GM21423 (cell line): ENCODE measurements at regions not wholly inside any gene's neighbourhood (a gene's known extent, or its start where the extent isn't known, plus 50 kb on each side); places are given as distances from the start of the nearest gene placed in this dataset.
"Not testable (repeated sequence)": the region's sequence is repeated elsewhere in the genome, so short reads cannot be mapped to it uniquely, and the experiment has no call there.

Experiments used
- ATAC-seq: cut with Tn5 transposase; IDR thresholded peaks from one replicate; pipeline ENCODE4 v1.9.1; 2021; ENCODE audit warnings: mild to moderate bottlenecking, moderate library complexity; ENCODE audit not compliant: unreplicated experiment

DNA sequence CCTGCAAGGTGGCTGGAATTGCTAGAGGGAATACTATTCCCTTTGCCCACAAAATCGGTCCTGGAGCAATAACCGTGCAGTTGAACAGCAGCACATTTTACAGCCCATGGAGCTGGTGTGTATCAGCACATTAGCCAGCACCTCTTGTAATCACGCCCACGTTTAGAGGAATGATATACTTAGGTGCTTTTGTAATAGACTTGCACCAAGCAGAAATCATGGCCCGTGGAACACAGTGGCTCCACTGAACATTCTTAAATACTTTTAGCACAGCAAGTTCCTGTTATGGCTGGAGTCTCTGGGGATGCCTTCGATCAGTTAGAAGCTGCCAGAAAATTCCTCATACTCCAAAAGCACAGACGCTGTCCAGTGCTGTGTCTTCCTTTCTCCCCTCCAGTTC lies 218.1 kb upstream of the FAM78B start:
- ATAC-seq: no peak

DNA sequence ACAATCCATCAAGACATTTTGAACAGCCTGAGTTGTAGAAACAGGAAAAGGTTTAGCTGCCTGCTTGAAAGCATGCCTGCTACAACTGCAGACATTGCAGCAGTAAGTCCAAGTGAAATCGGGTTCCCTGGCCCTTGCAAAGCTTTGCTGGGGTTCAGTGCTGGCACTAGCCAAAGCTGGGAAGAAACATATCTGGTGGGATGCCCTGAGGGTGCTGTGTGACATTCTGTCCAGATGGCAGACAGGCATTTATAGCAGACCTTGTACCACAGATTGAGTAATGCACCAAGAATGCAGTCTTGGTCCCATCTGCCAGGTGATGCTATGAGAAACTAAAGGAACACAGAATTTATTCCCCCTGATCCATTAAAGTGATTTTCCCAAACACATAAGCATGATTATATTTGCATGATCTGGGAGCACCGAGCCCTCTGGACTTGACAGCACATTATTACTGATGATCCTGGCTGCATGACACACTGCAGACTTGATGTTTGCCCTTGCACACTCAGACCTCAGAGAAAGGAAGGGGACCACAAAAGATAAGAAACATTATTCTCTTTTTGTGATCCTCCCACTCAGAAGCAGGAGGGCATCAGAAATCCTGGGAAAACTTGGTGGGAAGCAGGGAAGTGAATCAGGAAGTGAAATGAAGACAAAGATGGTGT lies 223.7 kb upstream of the FAM78B start:
- ATAC-seq: no peak

DNA sequence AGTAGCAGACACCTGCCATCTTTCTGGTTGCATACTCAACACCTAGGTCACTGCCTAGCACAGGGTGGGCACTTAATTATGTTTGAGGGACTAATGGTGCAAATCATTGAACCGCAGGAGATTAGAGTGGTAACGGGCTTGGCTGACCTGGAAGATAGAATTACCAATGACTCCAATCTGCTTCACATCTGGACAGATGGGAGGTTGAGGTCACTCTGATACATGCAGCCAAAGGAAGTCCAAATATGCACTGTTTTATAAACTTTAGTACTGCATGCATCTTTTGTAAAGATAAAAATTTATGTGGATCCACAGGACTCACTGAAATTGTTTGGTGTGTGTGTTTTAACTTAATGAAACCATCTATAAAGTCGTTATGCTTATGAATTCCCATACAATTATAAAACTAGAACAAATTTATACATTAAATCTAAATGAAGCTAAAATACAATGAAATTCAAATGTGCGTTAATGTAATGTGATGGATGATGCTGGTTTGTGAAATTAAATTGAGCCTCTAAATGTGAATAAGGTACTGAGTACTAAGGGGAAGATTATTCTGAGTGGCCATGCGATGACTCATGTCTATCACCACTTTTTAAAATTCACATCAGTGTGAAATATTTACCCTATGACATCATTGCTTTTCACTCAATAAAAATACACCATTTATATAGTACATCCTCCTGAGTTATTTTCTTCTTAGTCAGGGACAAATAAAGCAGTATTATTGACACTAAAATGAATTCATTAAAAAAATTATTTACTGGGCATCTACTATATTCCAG lies 224.7 kb upstream of the FAM78B start:
- ATAC-seq: no peak

DNA sequence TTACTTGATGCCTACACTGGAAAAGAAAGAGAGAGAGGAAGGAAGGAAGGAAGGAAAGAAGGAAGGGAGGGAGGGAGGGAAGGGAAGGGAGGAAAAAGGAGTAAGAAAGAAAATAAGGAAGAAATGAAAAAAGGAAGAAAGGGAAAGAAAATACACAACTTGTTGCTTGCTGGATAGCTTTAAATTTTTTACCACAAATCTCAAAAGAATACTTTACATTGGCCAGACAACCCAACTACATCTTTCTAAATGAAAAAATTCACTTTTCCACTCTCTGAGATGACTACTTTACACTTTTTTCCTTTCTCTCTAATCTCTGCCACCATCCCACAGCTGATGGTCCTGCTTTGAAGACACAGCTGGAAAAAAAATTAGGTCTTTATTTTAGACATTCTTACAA lies 228.9 kb upstream of the FAM78B start:
- no peak for ATAC-seq

DNA sequence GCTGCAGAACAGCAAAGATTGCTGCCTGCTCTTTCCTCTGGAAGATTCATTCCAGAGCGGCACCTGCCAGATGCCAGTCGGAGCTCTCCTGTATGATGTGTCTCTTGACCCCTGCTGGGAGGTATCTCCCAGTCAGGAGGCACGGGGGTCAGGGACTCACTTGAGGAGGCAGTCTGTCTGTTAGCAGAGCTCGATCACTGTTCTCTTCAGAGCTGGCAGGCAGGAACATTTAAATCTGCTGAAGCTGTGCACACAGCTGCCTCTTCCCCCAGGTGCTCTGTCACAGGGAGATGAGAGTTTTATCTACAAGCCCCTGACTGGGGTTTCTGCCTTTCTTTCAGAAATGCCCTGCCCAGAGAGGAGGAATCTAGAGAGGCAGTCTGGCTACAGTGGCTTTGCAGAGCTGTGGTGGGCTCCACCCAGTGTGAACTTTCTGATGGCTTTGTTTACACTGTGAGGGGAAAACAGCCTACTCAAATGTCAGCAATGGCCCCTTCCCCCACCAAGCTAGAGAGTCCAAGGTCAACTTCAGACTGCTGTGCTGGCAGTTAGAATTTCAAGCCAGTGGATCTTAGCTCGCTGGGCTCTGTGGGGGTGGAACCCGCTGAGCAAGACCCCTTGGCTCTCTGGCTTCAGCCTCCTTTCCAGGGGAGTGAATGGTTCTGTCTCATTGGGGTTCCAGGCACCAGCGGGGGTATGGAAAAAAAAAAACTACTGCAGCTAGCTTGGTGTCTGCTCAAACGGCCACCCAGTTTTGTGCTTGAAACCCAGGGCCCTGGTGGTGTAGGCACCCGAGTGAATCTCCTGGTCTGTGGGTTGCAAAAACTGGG lies 242.7 kb upstream of the FAM78B start:
- not testable (repeated sequence) for ATAC-seq

DNA sequence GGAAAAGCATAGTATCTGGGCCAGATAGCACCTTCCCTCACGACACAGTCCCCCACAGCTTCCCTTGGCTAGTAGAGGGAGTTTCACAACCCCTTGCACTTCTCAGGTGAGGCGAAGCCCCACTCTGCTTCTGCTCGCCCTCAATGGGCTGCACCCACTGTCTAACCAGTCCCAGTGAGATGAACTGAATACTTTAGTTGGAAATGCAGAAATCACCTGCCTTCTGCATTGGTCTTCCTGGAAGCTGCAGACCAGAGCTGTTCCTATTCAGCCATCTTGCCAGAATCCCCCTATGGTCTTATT lies 243.2 kb upstream of the FAM78B start:
- no peak for ATAC-seq

DNA sequence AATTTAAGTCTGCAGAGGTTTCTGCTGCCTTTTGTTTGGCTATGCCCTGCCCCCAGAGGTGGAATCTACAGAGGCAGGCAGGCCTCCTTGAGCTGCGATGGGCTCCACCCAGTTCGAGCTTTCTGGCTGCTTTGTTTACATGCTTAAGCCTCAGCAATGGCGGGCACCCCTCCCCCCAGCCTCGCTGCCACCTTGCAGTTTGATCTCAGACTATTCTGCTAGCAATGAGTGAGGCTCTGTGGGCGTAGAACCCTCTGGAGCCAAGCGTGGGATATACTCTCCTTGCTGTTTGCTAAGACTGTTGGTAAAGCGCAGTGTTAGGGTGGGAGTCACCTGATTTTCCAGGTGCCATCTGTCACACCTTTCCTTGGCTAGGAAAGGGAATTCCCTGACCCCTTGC lies 250.0 kb upstream of the FAM78B start:
- ATAC-seq: not testable (repeated sequence)

DNA sequence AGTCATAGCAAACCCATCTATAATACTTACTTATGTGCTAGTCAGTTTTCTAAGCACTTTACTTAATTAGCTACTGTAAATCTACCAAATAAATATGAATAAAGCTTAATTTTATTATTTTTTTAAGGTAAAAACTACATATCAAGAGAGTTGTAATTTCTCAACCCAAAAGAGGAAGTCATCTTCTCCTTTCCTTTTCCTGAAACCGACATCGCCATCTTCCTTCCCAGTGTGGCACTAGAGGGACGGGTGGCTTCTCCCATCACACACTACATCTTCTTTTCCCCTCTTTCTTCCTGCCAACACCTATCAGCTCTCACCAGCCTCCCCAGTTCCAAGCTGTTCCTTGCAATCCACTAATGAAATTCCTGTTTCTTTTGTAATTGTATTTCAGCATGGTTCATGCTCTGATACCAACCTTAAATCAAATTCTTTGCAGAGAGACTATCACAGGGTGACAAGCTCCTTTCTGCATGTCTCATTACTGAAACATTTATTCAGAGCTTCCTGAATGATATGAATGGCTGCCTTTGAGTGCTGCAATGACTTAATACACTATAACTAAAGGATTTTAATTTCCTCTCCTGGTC lies 251.6 kb upstream of the FAM78B start:
- ATAC-seq: no peak

DNA sequence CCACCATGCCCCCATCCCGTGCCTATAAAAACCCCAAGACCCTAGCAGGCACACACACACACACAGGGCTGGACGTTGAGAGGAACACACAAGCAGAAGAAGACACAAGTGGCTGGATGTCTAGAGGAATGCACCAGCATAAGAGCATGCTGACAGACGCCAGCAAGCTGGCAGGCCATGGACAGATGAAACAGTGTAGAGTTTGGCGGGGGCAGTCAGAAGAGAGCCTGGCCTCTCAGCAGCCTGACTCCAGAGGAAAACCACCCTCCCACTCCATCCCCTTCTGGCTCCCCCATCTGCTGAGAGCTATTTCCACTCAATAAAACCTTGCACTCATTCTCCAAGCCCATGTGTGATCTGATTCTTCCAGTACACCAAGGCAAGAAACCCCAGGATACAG lies 255.8 kb upstream of the FAM78B start:
- ATAC-seq: not testable (repeated sequence)

DNA sequence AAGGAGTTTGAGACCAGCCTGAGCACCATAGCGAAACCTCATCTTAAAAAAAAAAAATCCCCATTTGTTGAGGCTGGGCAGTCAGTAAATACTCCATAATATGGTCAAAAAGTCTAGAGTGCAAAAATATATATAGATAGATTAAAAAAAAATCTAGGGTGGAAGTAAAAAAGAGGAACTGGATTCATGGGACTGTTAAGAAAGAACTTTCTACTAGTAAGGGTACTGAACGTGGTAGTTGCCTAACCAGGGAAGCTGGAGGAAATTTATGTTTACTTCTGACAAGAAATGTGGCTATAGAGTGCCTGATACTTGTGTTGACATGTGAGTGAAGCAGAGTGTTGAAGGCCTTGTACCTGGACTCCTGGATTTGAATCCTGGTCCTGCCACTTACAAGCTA lies 265.9 kb upstream of the FAM78B start:
- ATAC-seq: no peak

DNA sequence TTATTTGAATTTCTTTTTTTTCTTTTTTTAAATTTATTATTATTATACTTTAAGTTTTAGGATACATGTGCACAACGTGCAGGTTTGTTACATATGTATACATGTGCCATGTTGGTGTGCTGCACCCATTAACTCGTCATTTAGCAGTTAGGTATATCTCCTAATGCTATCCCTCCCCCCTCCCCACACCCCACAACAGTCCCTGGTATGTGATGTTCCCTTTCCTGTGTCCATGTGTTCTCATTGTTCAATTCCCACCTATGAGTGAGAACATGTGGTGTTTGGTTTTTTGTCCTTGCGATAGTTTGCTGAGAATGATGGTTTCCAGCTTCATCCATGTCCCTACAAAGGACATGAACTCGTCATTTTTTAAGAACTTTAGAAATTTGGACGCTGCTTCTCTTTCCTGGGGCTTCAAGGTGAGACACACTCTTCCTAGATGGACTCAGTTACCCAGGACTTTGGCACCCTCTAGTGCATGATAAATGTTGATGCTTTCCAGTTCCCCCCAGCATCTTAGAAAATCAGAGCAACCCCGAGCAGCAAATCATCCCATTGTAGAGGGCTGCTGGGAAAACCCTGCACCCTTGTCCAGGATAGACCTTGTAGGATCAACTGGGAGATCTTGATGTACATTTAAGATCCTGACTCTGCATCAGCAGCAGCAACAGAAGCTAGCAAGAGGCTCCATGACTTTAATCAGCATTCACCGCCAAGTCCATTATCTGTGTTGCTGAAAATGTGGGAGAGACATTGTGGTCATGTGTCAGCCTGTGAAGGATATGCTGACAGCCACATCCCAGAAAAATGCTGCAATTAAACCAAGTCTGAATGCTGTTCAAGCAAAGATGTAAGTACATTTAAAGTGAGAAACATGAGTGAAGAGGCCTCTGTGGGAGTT lies 266.9 kb upstream of the FAM78B start:
- ATAC-seq: not testable (repeated sequence)

DNA sequence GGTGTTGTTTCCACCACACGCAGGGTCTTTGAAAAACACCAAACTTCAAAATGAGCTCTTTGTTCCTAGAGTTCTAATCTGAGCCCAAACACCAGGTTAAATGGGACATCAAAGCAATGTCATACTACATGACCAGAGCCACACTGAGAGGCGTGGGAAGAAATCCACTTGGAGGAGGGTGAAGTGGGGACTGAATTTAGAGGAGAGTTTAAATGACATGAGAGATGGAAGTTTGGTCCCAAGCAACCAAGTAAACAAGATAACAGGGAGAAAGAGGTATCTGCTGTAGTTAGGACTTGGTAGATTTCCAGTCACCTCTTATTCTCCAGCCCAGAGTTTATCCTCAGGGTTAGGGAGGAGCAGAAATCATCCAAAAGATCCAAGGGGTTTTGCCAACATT lies 290.9 kb upstream of the FAM78B start:
- no peak for ATAC-seq

DNA sequence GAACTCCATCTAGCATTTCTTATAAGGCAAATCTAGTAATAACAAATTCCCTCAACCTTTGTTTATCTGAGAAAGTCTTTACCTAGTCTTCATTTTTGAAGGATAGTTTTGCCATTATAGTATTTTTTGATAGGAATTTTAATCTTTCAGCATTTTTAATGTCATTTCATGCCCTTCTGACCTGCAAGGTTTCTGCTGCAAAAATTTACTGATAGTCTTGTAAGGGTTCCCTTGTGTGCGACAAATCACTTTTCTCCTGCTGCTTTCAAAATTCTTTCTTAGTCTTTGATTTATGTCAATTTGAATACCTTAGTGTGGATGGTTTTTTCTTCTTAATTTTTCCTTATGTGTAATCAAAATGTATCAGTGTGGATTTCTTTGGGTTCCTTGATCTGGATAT lies 297.5 kb upstream of the FAM78B start:
- no peak for ATAC-seq

DNA sequence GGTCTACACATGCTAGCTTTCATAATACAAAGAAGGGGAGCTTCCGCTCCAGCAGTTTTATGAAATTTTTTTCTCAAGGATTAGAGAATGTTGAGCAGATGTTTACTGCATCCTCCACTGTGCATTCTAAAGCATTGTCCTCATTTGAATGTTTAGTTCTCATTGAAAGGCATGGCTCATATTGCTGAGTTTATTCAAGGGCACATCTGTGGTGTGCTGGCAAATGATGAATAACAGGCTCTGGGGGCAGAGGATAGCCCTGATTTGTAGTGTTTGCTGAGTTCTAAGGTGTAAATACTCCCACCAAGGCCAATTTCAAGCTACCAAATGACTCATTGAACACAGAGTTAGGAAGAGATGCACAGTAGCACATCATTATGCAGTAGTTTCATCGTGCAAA lies 303.2 kb upstream of the FAM78B start:
- no peak for ATAC-seq

DNA sequence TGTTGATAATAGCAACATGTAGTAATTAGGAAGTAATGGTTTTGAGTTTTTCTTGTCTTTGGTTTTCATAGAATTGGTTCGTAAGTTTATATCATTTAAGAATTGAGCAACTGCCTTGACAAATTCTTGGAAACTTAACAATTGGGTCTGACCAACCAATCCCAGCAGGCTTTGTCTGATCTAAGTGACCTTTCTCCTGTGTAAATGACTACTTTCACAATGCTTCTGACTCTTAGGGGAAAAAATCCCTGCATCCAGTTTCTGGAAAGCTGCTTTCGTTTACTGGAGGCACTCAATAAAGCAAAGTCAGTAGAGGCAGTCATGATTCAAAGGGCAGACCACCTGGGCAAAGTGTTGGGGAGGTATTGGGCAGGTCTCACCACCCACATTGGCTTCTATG lies 303.6 kb upstream of the FAM78B start:
- no peak for ATAC-seq

DNA sequence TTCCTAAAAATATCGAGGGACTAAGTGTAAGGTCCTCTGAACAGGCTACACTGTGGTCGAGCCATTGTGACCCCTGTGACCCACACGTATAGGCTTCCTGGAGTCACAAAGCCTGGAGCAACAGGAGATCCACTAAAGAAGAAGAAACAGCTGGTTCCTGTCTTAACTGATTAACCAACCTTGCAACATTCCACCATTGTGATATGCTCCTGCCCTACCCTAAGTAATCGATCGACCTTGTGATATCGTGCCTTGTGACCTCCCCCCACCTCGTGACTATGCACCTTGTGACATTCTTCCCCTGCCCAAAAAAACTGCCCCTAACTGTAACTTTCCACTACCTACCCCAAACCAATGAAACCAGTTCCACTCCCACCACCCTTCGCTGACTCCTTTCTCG lies 304.6 kb upstream of the FAM78B start:
- ATAC-seq: no peak

DNA sequence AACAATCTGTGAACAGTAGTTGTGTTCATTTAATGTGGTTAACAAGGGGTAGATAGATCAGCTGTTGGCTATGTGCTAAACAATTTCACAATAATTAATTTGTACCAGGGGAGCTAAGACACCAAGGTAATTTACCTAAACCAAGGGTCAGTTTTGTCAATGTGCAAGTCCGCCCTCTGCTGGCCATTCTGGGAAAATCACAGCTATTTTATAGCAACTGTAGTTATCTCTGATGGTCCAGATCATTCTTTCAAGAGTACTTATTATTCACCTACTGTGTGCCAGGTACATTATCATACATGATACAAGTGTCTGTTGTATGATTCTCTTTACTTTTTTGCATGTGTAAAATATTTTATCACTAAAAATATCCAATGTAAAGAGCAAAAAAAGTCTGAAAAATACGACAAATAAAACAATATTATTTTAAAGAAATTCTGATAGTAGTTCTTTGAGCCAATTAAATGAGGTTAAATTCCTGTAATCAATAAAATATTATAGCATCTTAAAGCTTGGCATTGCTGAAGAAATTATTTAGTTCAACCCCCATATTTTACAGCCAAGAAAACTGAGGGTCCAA lies 312.3 kb upstream of the FAM78B start:
- ATAC-seq: peak; percentile 56

DNA sequence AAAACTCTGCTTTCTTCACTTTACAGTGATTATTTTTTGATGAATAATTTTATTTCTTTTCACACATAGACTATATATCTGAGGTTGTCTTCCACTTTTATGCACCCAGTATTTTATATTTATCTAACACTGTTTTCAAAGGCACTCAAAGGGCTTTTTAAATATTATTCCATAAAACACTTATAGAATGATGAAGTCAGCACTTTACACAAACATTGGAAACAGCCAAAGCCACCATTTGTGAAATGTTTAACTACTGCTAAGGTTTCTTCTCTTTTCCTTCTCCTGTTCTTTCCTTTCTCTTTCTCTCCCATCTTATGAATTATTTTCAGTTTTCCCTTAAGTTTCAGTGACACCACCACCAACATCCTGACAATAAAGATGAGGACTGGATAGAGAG lies 317.7 kb upstream of the FAM78B start:
- ATAC-seq: no peak

DNA sequence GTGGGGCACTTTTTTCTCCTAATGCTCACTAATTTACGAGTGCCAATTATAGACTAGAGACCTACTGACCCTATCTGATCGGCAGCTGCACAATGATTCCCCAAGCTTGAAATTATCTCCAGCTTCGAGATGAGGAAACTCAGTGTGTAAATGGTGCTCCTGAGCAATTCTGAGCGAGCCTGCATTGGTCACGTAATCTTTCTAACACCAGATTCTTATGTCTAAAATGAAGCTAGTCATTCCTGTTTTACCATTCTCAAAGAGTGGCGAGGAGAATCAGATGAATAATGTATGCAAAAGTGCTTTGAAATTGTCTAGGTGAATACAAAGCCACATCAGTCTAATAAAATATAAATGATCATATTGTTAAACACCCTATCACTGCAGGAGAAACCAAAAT lies 318.1 kb upstream of the FAM78B start:
- no peak for ATAC-seq

DNA sequence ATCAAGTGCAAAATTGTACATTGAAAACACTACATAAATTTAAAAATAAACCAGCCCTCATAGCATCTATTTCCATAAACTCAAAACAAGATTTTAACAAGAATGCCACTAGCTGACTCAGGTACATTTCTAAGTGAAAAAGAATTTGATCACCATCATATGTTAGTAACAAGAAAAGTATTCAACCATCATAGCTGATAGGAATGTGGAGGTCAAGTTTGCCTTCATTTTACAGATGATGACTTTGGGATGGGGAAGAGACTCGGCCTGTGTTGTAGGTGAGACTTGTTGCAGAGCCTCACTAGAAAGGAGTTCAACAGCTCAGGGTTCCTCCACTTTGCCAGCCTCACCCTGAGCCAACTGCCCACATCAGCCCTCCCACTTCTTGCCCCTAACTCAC lies 318.8 kb upstream of the FAM78B start:
- no peak for ATAC-seq
